Caco-2 (cell line): ENCODE measurements at regions not wholly inside any gene's neighbourhood (a gene's known extent, or its start where the extent isn't known, plus 50 kb on each side); places are given as distances from the start of the nearest gene placed in this dataset.

ENCODE experiments used
- BruUV-seq: library from RNA; stranded (reverse); fragments of 400-500 nt; replicated peaks from 2 replicates; lab custom pipeline; 2021; lab: Mats Ljungman, UMichigan
- CTCF ChIA-PET: fragments of 300-600 bp; sonication (Branson Sonifier 250); formaldehyde crosslinking; loops from one replicate; lab custom pipeline; 2022; ENCODE audit warnings: antibody characterized with exemption; lab: Charles Lee
- POLR2A ChIA-PET: fragments of 300-600 bp; sonication (Branson Sonifier 250); formaldehyde crosslinking; loops from one replicate; lab custom pipeline; 2022; ENCODE audit warnings: antibody characterized with exemption; lab: Charles Lee
- DNase-seq, 2 experiments: peaks; one replicate each; pipeline versions ENCODE4 v3.0.0 to v3.0.0-alpha.2; 2020 to 2022
- H3K27me3 ChIP-seq: replicated peaks from 2 replicates; pipeline ENCODE4 v1.6.0; 2011; ENCODE audit warnings: low read length; ENCODE audit not compliant: control insufficient read depth, insufficient read depth
- H3K36me3 ChIP-seq: 2 replicates; pipeline ENCODE4 v1.5.1; 2011; ENCODE audit warnings: low read length; ENCODE audit not compliant: control insufficient read depth, insufficient read depth
- H3K4me1 ChIP-seq: fragments of 250-450 bp; sonication (Bioruptor Pico); 2 replicates; pipeline ENCODE4 v1.5.1; 2020; ENCODE audit warnings: mild to moderate bottlenecking
- H3K4me3 ChIP-seq: 2 replicates; pipeline ENCODE4 v1.5.1; 2011; ENCODE audit warnings: low read depth, mild to moderate bottlenecking, control low read depth, low read length
- H3K9me3 ChIP-seq: fragments of 250-450 bp; sonication (Bioruptor Pico); 2 replicates; pipeline ENCODE4 v1.5.1; 2020; ENCODE audit warnings: mild to moderate bottlenecking, moderate library complexity
- H3K27ac Mint-ChIP-seq: one replicate; pipeline ENCODE4 v1.8.0; 2022; ENCODE audit warnings: mixed read lengths; ENCODE audit not compliant: unreplicated experiment
- H3K27me3 Mint-ChIP-seq: one replicate; pipeline ENCODE4 v1.8.0; 2022; ENCODE audit warnings: mixed read lengths; ENCODE audit not compliant: insufficient read depth, unreplicated experiment
- H3K36me3 Mint-ChIP-seq: one replicate; pipeline ENCODE4 v1.8.0; 2022; ENCODE audit warnings: mild to moderate bottlenecking, mixed read lengths; ENCODE audit not compliant: insufficient read depth, unreplicated experiment
- H3K4me1 Mint-ChIP-seq: one replicate; pipeline ENCODE4 v1.8.0; 2022; ENCODE audit warnings: low read depth, mixed read lengths; ENCODE audit not compliant: unreplicated experiment
- H3K4me3 Mint-ChIP-seq: one replicate; pipeline ENCODE4 v1.8.0; 2022; ENCODE audit warnings: mild to moderate bottlenecking, moderate library complexity, mixed read lengths; ENCODE audit not compliant: unreplicated experiment
- H3K9me3 Mint-ChIP-seq: one replicate; pipeline ENCODE4 v1.8.0; 2022; ENCODE audit warnings: mixed read lengths; ENCODE audit not compliant: unreplicated experiment
- CTCF ChIP-seq, 2 experiments: fragments of 200-600 bp in 1 of 2; IDR thresholded peaks; 1 replicate in 1 of 2; 2 replicates in 1 of 2; pipeline versions ENCODE4 v1.5.1 to v1.8.0; 2011 to 2022; ENCODE audit warnings: antibody characterized with exemption in 1 of 2, control low read depth in 1 of 2, inconsistent platforms in 1 of 2, low read depth in 1 of 2, low read length in 1 of 2, mild to moderate bottlenecking in 1 of 2, moderate library complexity in 1 of 2; ENCODE audit not compliant: insufficient read depth in 1 of 2, severe bottlenecking in 1 of 2, unreplicated experiment in 1 of 2
- intact Hi-C: fragments of 100-400 bp; cut with micrococcal nuclease; formaldehyde crosslinking; loops from one replicate; pipeline ENCODE4 v1.10.0; 2022; ENCODE audit not compliant: unreplicated experiment

- H3K4me3 Mint-ChIP-seq: no peak overlapping the region
- H3K27me3 Mint-ChIP-seq: no peaks in the 10 kb centered on the region
- intact Hi-C loops: no loop called here
- no peaks in the 10 kb centered on the region for H3K4me1 Mint-ChIP-seq
- Histone ChIP-seq H3K9me3 (no peaks in the 10 kb centered on the region), H3K36me3 (no peaks in the 10 kb centered on the region), H3K4me1 (no peaks in the 10 kb centered on the region), H3K27me3 (no peaks in the 10 kb centered on the region), H3K4me3 (no peak overlapping the region)
- H3K27ac Mint-ChIP-seq: no peak overlapping the region
- no peak for DNase-seq
- no TSS peak for BruUV-seq
- ChIA-PET POLR2A (no interaction called here), CTCF (no interaction called here)
- no peak for TF ChIP-seq CTCF (IDR thresholded peaks at IDR 0.05; ENCODE audit: insufficient read depth in 1 of 2, low read depth in 1 of 2, low read length in 1 of 2, severe bottlenecking in 1 of 2, unreplicated experiment in 1 of 2)
- no peaks in the 10 kb centered on the region for H3K36me3 Mint-ChIP-seq
- H3K9me3 Mint-ChIP-seq: peaks cover 10% of the 10 kb centered on the region
These were observed 117.6 kb upstream of the DPP6 start for GRCh38 chr7:153934629-153935028.

DNA sequence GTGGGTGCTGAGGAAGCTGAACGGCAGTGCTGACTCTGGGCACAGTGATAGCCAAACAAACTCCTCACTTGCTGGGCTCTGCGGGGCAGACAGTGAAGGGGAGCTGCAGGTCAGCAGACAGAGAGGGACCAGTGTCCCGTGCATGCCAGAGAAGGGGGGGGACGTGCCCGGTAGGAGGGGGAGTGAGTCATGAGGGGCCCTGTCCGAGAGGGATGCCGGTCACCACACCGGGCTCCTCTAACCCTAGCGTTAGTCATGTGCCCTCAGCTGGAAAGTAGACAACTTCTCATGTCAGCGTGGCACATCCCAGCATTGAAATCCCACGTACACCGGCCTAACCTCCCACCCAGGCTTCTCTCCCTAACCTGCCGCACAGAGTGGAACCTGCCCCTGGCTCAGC lies 117.1 kb upstream of the DPP6 start:
- no peak for TF ChIP-seq CTCF (IDR thresholded peaks at IDR 0.05; ENCODE audit: insufficient read depth in 1 of 2, low read depth in 1 of 2, low read length in 1 of 2, severe bottlenecking in 1 of 2, unreplicated experiment in 1 of 2)
- Histone ChIP-seq H3K4me3 (no peak overlapping the region), H3K27me3 (no peaks in the 10 kb centered on the region), H3K36me3 (no peaks in the 10 kb centered on the region), H3K4me1 (no peaks in the 10 kb centered on the region), H3K9me3 (no peaks in the 10 kb centered on the region)
- H3K4me3 Mint-ChIP-seq: no peak overlapping the region
- intact Hi-C loops: no loop called here
- POLR2A ChIA-PET: no interaction called here
- no peaks in the 10 kb centered on the region for H3K4me1 Mint-ChIP-seq
- CTCF ChIA-PET: no interaction called here
- H3K36me3 Mint-ChIP-seq: no peaks in the 10 kb centered on the region
- peaks cover 10% of the 10 kb centered on the region for H3K9me3 Mint-ChIP-seq
- no TSS peak for BruUV-seq
- DNase-seq: no peak
- H3K27ac Mint-ChIP-seq: no peak overlapping the region
- no peaks in the 10 kb centered on the region for H3K27me3 Mint-ChIP-seq

DNA sequence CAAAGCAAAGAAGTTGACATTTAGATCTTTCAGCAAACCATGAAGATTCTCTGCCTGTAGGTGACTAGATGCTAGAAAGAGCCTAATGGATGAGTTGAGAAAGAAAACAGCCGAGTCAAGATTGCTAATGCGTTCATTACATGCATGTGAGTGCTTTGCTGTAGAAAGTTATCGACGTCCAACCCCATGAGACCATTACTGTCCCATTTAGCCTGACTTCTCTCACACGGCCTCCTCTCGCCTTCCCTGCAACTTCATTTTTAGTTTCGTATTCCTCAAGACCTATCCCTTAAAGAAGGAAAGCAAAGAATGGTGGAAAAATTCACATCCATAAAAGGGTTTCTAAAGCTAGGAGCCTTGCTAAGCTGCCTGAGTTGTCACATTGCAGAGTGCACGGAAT lies 113.7 kb upstream of the DPP6 start:
- no peaks in the 10 kb centered on the region for H3K9me3 ChIP-seq
- H3K27me3 Mint-ChIP-seq: peaks cover 3% of the 10 kb centered on the region
- H3K4me3 Mint-ChIP-seq: no peak overlapping the region

More for the DNA sequence above, 113.7 kb upstream of the DPP6 start:
- ChIA-PET POLR2A (no interaction called here), CTCF (no interaction called here)
- DNase-seq: no peak
- Histone ChIP-seq H3K4me3 (no peak overlapping the region), H3K4me1 (no peaks in the 10 kb centered on the region), H3K36me3 (no peaks in the 10 kb centered on the region), H3K27me3 (no peaks in the 10 kb centered on the region)
- H3K4me1 Mint-ChIP-seq: no peaks in the 10 kb centered on the region
- BruUV-seq: no TSS peak
- no peak overlapping the region for H3K27ac Mint-ChIP-seq
- intact Hi-C loops: no loop called here
- TF ChIP-seq CTCF (IDR thresholded peaks at IDR 0.05; ENCODE audit: insufficient read depth in 1 of 2, low read depth in 1 of 2, low read length in 1 of 2, severe bottlenecking in 1 of 2, unreplicated experiment in 1 of 2): no peak
- no peaks in the 10 kb centered on the region for H3K36me3 Mint-ChIP-seq
- H3K9me3 Mint-ChIP-seq: no peaks in the 10 kb centered on the region
